ENCODE measurements at regions not wholly inside any gene's neighbourhood (a gene's known extent, or its start where the extent isn't known, plus 50 kb on each side); places are given as distances from the start of the nearest gene placed in this dataset.

- Mint-ChIP-seq H3K36me3 (ENCODE audit: low read depth, unreplicated experiment) (no peaks in the 10 kb centered on the region), H3K9me3 (ENCODE audit: unreplicated experiment) (no peaks in the 10 kb centered on the region), H3K4me1 (ENCODE audit: unreplicated experiment) (no peaks in the 10 kb centered on the region), H3K27me3 (ENCODE audit: unreplicated experiment) (peaks cover 1% of the 10 kb centered on the region), H3K4me3 (ENCODE audit: unreplicated experiment) (no peak overlapping the region), H3K27ac (ENCODE audit: unreplicated experiment) (no peak overlapping the region)
- TF ChIP-seq CTCF (IDR thresholded peaks at IDR 0.05; ENCODE audit: unreplicated experiment), result no peak
- DNase-seq (ENCODE audit: low spot score), result no peak
Observed at GRCh38 chr10:80988755-80989154, 451.1 kb downstream of the SH2D4B start.

- no peaks in the 10 kb centered on the region for H3K36me3 Mint-ChIP-seq (ENCODE audit: low read depth, unreplicated experiment)
- H3K27me3 Mint-ChIP-seq (ENCODE audit: unreplicated experiment), result no peaks in the 10 kb centered on the region
- no peak for TF ChIP-seq CTCF (IDR thresholded peaks at IDR 0.05; ENCODE audit: unreplicated experiment)
- no peaks in the 10 kb centered on the region for H3K4me1 Mint-ChIP-seq (ENCODE audit: unreplicated experiment)
- H3K27ac Mint-ChIP-seq (ENCODE audit: unreplicated experiment), result no peak overlapping the region
- no peak overlapping the region for H3K4me3 Mint-ChIP-seq (ENCODE audit: unreplicated experiment)
- no peak for DNase-seq (ENCODE audit: low spot score)
- H3K9me3 Mint-ChIP-seq (ENCODE audit: unreplicated experiment), result no peaks in the 10 kb centered on the region
Observed at GRCh38 chr10:80996615-80997193, 459.0 kb downstream of the SH2D4B start.

GRCh38 chr10:81000781-81001180 is 463.1 kb downstream of the SH2D4B start:
- Mint-ChIP-seq H3K4me3 (ENCODE audit: unreplicated experiment) (no peak overlapping the region), H3K27ac (ENCODE audit: unreplicated experiment) (no peak overlapping the region), H3K9me3 (ENCODE audit: unreplicated experiment) (no peaks in the 10 kb centered on the region), H3K27me3 (ENCODE audit: unreplicated experiment) (no peaks in the 10 kb centered on the region), H3K4me1 (ENCODE audit: unreplicated experiment) (no peaks in the 10 kb centered on the region), H3K36me3 (ENCODE audit: low read depth, unreplicated experiment) (no peaks in the 10 kb centered on the region)
- DNase-seq (ENCODE audit: low spot score), result no peak
- no peak for TF ChIP-seq CTCF (IDR thresholded peaks at IDR 0.05; ENCODE audit: unreplicated experiment)

- Mint-ChIP-seq H3K9me3 (ENCODE audit: unreplicated experiment) (no peaks in the 10 kb centered on the region), H3K4me3 (ENCODE audit: unreplicated experiment) (no peak overlapping the region), H3K27ac (ENCODE audit: unreplicated experiment) (no peak overlapping the region), H3K4me1 (ENCODE audit: unreplicated experiment) (no peaks in the 10 kb centered on the region), H3K36me3 (ENCODE audit: low read depth, unreplicated experiment) (no peaks in the 10 kb centered on the region), H3K27me3 (ENCODE audit: unreplicated experiment) (peaks cover 3% of the 10 kb centered on the region)
- DNase-seq (ENCODE audit: low spot score), result no peak
- no peak for TF ChIP-seq CTCF (IDR thresholded peaks at IDR 0.05; ENCODE audit: unreplicated experiment)
Observed at GRCh38 chr10:81002382-81002781, 464.7 kb downstream of the SH2D4B start.

GRCh38 chr10:81007872-81008271 is 470.2 kb downstream of the SH2D4B start:
- Mint-ChIP-seq H3K4me1 (ENCODE audit: unreplicated experiment) (peaks cover 2% of the 10 kb centered on the region), H3K27me3 (ENCODE audit: unreplicated experiment) (peaks cover 3% of the 10 kb centered on the region), H3K4me3 (ENCODE audit: unreplicated experiment) (no peak overlapping the region), H3K36me3 (ENCODE audit: low read depth, unreplicated experiment) (no peaks in the 10 kb centered on the region), H3K9me3 (ENCODE audit: unreplicated experiment) (no peaks in the 10 kb centered on the region), H3K27ac (ENCODE audit: unreplicated experiment) (no peak overlapping the region)
- TF ChIP-seq CTCF (IDR thresholded peaks at IDR 0.05; ENCODE audit: unreplicated experiment), result no peak
- no peak for DNase-seq (ENCODE audit: low spot score)
